Left cardiac atrium (tissue), 4 donors: ENCODE measurements at regions not wholly inside any gene's neighbourhood (a gene's known extent, or its start where the extent isn't known, plus 50 kb on each side); places are given as distances from the start of the nearest gene placed in this dataset.

ENCODE experiments used
- ATAC-seq, 2 donors: fragments of 200-7000 bp; cut with Tn5 transposase; one replicate each; pipeline ENCODE4 v1.9.1; 2020; ENCODE audit warnings: mild to moderate bottlenecking in 2 of 2, moderate library complexity in 2 of 2
- DNase-seq: peaks from one replicate; pipeline ENCODE4 v3.0.0-alpha.2; 2020
- intact Hi-C, 2 donors: fragments of 100-400 bp; cut with DNase I; formaldehyde crosslinking; loops; one replicate each; pipeline versions ENCODE4 v1.14.1 to v1.15.1; 2022 to 2023
- donor health status: DM: no; HTN: yes; CAD: no.
- donor health status: DM: no; HTN: yes; CAD: no; lungs with severe emphysema.
- donor health status: DM: yes; HTN: yes; CAD: no.
- donor health status: Dilated cardiomyopathy.

- ATAC-seq, result no peak
- no peak for DNase-seq
- intact Hi-C loops, result no loop called here
Observed at GRCh38 chr2:238777369-238778067, 70.4 kb upstream of the TWIST2 start.

- DNase-seq (peak; percentile 78), ATAC-seq (peak; percentile 88 to 92)
- intact Hi-C loops, result loop anchor here (2.0 to 10.0 kb wide), 4 partner anchors 263 to 420 kb away; no protein-coding TSS in a partner anchor
Observed at GRCh38 chr2:238784671-238785527, 63.0 kb upstream of the TWIST2 start.

- intact Hi-C loops, result loop anchor here (2.0 to 10.0 kb wide), 4 partner anchors 263 to 421 kb away; no protein-coding TSS in a partner anchor
- ATAC-seq (no peak), DNase-seq (no peak)
Observed at GRCh38 chr2:238785528-238785860, 62.4 kb upstream of the TWIST2 start.

DNA sequence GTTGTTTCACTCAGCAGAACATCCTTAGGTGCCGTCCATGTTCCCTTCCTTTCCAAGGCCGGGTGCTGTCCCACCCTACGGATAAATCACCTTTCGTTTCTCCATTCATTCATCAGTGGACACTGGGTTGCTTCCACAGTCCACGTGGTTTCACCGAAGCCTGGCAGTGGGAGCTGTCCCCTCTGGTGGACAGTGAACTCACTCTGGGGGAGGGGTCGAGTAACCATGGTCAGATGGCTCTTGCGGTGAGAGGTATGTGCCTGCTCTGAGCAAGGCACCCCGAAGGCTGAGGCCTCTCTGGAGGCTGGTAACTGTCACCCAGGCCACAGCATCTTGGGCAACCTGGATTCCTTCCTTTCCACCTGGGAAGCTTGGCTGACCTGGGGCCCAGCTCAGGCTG is 61.5 kb upstream of the TWIST2 start:
- ATAC-seq (no peak), DNase-seq (no peak)
- intact Hi-C loops, result loop anchor here in 1 of 2 donors (5.0 to 10.0 kb wide), 2 partner anchors 264 to 422 kb away; no protein-coding TSS in a partner anchor

DNA sequence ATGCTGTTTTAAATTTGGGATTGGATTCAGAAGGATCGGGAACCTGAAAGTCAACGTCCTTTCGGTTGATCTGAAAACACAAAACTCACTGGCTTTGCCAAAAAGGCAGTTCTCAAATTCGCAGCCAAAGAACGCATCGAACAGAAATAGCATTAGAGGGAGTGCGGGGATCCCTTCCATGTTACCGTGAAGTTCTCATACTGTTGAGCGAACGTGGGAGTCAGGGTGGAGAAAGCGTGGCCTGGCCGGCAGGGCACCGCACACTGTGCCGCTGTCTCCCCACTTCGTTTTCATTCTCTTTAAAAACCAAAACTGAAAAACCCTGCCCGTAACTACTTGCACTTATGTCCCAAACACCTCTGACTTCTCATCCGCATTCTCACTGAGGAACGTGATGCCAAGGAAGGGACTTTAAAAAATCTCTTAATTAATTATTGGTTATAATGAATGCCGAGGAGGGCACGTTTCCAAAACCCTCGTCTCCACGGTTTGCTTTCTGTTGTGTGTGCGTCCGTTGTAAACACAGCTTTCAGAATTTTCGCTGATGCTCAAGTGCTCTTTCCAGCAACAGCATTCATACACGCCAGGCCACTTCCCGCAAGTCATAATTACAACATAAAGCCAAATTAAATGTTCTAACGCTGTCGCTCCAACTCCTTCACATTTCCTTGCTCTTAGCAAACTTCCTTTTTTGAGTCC is 60.9 kb upstream of the TWIST2 start:
- ATAC-seq, result no peak
- intact Hi-C loops, result loop anchor here in 1 of 2 donors (5.0 to 10.0 kb wide), 2 partner anchors 265 to 422 kb away; no protein-coding TSS in a partner anchor
- no peak for DNase-seq

DNA sequence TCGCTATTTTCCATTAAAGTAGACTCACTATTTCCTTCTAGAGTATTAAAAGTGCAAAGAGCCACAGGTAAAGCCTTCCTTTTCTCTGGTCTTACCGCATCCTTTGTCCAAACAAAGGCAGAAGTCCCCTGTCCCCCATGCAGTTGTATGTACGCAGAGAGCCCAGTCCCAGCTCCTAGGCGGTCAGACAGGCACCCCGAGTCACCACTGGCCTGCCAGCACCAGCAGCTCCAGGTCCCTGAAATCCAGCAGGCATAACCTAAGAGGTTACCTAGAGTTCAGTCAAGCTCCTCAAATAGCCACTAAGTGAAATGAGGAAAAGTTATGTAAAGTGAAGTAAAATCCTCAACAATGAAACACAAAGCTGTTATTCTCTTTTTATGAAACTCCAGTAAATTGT is 60.4 kb upstream of the TWIST2 start:
- no peak for DNase-seq
- intact Hi-C loops, result loop anchor here in 1 of 2 donors (5.0 to 10.0 kb wide), 2 partner anchors 265 to 423 kb away; no protein-coding TSS in a partner anchor
- no peak for ATAC-seq

DNA sequence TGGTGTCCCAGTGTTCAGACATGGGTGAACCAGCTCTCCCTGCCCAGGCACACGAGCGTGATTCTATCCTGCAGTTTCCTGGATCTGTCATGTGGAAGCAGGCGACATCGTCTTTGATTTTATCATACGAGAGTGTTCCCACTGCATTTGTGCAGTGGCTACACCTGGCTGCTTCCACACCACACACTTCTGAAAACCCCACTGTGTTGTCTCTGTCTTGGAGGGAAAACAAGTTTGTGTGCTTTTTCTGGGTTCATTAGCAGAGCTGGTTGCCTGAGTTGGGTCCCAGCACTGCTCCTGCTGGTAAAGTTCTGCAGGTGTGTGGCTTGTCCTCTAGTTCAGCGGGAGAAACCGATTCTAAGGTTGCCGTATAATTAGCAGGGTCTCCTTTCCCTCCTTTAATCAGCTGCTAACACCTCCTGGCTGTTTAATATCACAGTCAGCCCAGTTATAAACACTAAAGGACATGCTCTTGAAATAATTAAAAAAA is 58.5 kb upstream of the TWIST2 start:
- DNase-seq, result no peak
- no peak for ATAC-seq
- intact Hi-C loops, result loop anchor here in 1 of 2 donors (5.0 to 10.0 kb wide), 2 partner anchors 267 to 425 kb away; no protein-coding TSS in a partner anchor

GRCh38 chr2:238790126-238790832 is 57.6 kb upstream of the TWIST2 start:
- DNase-seq (no peak), ATAC-seq (no peak)
- intact Hi-C loops, result no loop called here

DNA sequence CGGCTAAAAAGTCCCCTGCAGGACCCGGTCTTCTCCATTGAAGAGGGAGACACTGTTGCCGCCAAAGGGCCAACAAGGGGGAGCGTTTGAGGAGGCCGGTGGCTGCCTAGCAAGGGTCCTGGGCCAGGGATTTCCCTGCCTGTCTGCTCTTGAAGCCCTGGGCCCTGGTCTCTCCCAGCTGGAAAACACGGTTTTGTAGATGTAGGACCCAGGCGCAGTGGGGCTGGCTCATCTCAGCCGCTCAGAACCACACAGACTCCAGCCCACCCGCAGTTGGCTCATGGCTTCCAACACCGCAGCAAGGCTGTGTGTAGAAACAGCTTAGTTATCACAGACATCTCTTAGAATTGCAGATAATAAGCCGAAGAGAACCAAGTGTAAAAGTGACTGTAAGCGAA is 57.1 kb upstream of the TWIST2 start:
- intact Hi-C loops, result no loop called here
- no peak for ATAC-seq
- DNase-seq, result no peak

- intact Hi-C loops, result no loop called here
- peak; percentile 30 to 48 for ATAC-seq
- DNase-seq, result no peak
Observed at GRCh38 chr2:238791354-238791753, 56.5 kb upstream of the TWIST2 start.

DNA sequence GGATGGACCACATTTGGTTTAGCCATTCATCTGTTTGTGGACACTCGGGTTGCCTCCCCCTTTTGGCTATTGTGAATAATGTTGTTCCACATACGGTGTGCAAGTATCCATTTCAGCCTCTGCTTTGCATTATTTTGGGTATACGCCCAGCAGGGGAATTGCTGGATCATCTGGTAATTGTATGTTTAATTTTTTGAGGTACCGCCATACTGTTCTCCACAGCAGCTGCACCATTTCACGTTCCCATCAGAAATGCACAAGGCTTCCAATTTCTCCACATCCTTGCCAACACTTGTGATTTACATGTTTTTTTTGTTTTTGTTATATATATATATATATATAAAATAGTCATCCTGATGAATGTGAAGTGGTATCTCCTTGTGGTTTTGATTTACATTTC is 54.6 kb upstream of the TWIST2 start:
- no peak for DNase-seq
- intact Hi-C loops, result no loop called here
- no peak for ATAC-seq

DNA sequence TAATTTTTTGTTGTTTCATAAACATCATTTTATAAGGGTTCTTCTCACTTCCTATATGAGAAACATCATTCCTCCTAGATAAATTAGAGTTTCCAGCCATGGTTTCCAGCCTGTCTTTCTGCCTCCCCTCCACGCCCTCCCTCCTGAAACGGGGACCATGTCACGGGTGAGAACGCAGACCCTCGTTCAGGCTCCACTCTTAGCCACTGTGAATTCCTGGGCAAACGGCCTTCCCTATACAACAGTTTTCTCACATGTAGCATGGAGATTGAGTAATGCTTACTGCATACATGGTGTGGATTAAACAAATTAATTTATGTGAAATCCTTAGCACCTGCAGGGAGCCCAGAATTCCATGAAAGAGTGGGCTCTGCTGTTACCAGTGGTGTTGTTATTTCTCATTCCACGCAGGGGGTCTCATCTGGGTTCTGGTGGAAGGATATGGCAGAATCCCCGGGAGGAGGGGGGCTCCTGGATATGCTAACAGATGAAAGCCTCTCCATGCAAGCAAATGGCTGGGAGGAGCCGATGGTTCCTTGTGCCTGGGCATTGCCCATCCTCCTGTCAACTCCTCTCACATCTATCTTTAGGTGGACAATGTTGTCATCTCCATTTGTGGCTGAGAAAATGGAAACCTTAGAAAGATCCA is 54.0 kb upstream of the TWIST2 start:
- ATAC-seq (no peak), DNase-seq (no peak)
- intact Hi-C loops, result no loop called here

DNA sequence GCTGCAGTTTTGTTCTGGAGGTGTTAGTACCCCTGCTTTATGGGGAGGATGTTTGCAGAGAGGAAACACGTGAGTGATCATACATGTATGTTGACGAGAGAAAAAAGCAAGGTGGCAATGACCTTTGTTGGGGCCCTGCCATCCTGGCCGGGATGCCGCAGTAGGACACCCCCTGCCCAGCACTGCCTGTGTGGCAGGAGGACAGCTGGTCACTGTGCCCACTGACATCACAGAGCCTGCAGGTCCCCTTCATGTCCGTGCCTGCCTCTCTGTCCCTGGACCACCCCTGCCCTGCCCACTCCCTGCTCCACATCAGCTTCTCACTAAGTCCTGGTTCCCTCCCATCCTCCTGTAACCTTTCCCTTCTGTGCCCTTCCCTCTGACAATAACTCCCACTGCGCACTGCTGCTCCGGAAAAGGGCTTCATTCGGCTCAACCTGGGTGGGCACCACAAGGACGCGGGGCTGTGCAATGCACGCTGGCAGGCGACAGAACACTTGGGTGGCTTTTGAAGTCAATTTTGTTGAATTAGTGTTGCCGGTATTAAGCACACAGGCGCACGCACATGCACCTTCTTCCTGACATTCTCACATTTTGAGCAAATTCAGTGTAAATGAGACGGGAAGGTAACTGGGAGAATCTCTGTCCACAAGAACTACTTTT is 51.5 kb upstream of the TWIST2 start:
- ATAC-seq, result no peak
- no peak for DNase-seq
- intact Hi-C loops, result no loop called here

DNA sequence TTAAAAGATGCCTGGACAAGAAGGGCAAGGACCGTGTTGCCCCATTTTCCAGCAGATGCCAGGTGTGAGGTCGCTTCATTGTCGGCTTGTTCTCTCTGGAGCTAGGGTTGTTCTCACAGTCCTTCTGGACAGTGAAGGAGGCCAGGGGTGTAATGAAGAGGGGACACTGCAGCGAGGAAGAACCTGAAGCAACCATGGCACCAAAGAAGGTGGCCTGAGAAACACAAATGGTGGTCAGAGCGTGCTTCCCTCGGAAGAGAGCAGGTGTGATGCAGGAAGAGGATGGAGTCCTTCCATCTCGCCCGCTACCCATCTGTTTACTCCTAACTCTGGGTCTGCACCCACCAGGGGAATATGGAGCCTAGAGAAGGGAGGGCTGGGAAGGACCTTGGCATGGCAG is 50.3 kb upstream of the TWIST2 start:
- DNase-seq (no peak), ATAC-seq (no peak)
- intact Hi-C loops, result no loop called here
